ENCODE measurements at regions not wholly inside any gene's neighbourhood (a gene's known extent, or its start where the extent isn't known, plus 50 kb on each side); places are given as distances from the start of the nearest gene placed in this dataset.

DNA sequence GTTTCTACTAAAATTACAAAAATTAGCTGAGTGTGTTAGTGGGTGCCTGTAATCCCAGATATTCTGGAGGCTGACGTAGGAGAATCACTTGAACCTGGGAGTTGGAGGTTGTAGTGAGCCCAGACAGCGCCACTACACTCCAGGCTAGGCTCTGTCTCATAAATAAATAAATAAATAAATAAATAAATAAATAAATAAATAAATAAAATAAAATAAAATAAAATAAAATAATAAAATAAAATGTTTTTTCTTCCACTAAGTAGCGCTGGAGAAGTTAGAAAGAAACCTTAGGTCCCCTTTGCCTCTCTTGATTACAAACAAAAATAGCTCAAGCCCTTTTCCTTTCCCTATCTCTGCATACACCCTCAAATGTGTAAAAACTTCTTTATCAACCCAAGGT is 525.9 kb downstream of the IPMK start:
- no peak for DNase-seq (ENCODE audit: low read depth)
- H3K4me3 ChIP-seq (ENCODE audit: low read depth, low read length) = no peak overlapping the region
- TF ChIP-seq, protein P1, sequence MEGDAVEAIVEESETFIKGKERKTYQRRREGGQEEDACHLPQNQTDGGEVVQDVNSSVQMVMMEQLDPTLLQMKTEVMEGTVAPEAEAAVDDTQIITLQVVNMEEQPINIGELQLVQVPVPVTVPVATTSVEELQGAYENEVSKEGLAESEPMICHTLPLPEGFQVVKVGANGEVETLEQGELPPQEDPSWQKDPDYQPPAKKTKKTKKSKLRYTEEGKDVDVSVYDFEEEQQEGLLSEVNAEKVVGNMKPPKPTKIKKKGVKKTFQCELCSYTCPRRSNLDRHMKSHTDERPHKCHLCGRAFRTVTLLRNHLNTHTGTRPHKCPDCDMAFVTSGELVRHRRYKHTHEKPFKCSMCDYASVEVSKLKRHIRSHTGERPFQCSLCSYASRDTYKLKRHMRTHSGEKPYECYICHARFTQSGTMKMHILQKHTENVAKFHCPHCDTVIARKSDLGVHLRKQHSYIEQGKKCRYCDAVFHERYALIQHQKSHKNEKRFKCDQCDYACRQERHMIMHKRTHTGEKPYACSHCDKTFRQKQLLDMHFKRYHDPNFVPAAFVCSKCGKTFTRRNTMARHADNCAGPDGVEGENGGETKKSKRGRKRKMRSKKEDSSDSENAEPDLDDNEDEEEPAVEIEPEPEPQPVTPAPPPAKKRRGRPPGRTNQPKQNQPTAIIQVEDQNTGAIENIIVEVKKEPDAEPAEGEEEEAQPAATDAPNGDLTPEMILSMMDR (IDR thresholded peaks at IDR 0.05; ENCODE audit: control insufficient read depth, extremely low read depth, insufficient read depth) = no peak

DNA sequence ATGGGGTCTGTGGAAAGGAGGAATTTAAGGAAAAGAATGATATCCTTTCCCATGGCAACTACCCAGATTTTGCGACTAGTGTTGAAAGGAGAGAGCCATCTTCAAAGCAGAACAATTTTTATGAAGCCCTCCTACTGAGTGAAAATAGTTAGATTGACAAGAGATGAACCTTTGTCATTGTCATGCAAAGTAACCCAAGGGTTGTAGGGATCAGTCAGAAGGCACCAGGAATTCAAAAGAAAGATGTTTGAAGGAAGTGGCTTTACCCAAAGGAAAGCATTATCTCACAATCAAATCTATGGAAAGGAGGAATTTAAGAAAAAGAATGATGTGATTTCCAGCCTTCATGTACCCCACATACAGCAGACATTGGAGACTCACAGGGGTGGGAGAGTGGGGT is 544.4 kb downstream of the IPMK start:
- TF ChIP-seq, protein P1 (IDR thresholded peaks at IDR 0.05; ENCODE audit: control insufficient read depth, extremely low read depth, insufficient read depth) = no peak
- H3K4me3 ChIP-seq (ENCODE audit: low read depth, low read length) = no peak overlapping the region
- no peak for DNase-seq (ENCODE audit: low read depth)

DNA sequence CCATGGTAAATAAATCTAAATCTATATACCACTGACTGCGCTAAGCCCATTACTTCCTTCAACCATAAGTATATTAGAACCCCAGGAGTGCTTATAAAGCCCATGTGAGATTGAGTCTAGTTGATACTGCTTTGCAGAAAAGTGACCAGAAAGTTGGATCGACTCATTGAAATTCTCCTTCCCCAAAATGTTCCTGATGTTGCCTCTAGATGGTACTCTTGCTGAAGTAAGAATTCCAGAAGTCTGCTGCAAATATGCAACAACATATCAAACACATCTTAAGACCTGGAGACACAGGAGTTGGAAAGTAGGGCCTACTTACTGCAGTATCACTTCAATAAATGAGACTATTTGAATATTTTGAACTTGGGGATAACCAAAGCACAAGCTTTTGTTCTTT is 550.8 kb downstream of the IPMK start:
- H3K4me3 ChIP-seq (ENCODE audit: low read depth, low read length) = no peak overlapping the region
- TF ChIP-seq, protein P1 (IDR thresholded peaks at IDR 0.05; ENCODE audit: control insufficient read depth, extremely low read depth, insufficient read depth) = peak; percentile 70
- peak; percentile 52 for DNase-seq (ENCODE audit: low read depth)

DNA sequence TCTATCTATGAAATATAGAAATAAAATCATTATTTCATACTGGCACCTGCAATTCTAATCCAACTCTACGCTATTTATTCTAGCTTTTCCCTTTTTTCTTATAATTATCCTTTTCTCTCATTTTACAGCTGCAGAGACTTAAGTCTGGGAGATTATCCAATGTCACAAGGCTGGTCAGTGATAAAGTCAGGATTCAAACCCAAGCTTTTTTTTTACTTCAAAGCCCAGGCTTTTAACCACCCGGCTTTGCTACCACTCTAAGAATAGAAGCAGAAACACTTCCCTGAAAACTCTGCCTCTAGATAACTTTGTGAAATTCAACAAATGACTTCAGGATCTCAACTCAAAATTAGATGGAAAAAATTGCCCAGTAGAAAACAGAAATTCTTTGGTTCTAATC is 552.5 kb downstream of the IPMK start:
- no peak for DNase-seq (ENCODE audit: low read depth)
- no peak overlapping the region for H3K4me3 ChIP-seq (ENCODE audit: low read depth, low read length)
- TF ChIP-seq, protein P1 (IDR thresholded peaks at IDR 0.05; ENCODE audit: control insufficient read depth, extremely low read depth, insufficient read depth) = no peak

DNA sequence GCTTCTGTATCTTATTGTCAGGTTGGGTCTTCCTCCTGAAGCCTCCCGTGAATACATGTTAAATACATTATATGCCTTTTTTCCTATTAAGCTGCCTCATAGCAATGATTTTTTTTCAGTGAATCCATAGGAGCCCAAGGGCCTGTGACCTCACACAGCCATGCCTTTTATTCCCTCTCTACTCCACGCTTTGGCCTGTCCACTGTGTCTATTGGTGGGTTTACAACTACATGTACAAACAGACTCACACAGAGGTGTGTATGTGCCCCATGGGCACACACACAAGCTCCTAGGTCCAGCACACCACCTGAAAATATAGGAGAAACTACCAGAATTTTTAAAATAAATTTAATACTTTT is 560.4 kb downstream of the IPMK start:
- no peak overlapping the region for H3K4me3 ChIP-seq (ENCODE audit: low read depth, low read length)
- TF ChIP-seq, protein P1 (IDR thresholded peaks at IDR 0.05; ENCODE audit: control insufficient read depth, extremely low read depth, insufficient read depth) = no peak
- no peak for DNase-seq (ENCODE audit: low read depth)

DNA sequence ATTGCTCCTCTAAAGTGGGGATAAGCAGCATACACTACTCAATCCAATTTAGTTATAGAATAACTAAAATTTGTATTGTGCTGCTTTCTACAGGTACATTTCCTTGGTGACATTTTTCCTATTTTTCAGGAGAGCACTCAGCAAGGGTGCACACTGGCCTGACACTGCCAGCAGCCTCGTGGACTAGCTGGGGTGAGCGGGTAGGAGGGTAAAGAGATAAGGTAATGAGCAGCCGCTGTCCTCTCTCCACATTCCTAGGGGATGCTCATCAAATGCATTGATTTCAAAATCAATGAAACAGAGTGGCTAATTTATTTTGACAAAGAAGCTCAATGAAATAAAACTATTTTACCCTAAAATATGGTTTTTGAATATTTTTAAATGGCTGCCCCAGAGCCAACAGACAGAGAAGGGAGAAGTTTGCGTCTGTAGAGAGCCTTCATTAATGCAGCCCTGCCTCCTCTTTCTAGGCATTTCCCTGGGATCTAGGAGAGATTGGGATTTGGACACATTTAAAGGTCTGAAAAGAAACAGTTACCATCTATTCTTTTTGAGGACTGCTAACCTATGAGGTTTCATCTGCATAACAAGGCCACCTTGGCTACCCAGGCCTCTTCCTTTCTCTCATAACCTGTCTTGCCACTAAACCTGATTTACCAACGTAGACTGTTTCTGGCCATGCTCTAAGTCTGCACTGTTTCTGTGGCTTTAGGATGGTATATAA is 561.0 kb downstream of the IPMK start:
- DNase-seq (ENCODE audit: low read depth) = no peak
- TF ChIP-seq, protein P1 (IDR thresholded peaks at IDR 0.05; ENCODE audit: control insufficient read depth, extremely low read depth, insufficient read depth) = no peak
- no peak overlapping the region for H3K4me3 ChIP-seq (ENCODE audit: low read depth, low read length)

DNA sequence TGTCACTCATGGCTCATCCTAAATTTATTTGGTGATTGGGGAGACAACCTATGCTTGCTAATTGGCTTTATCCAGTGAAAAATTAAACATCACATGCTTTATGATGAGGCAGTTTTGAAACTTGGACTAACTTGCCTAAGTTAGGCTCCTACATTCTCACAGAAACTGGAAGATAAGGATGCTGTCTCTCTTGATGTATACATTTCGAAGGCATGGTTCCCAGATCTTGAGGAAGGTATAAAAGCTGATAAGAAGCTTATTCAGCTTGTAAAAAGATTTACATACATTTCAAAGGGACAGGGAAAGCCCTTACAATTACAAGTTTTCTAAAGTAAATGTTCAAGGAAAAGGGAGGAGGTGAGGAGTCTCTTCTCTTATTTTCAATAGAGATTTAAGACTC is 561.7 kb downstream of the IPMK start:
- H3K4me3 ChIP-seq (ENCODE audit: low read depth, low read length) = no peak overlapping the region
- no peak for DNase-seq (ENCODE audit: low read depth)
- TF ChIP-seq, protein P1 (IDR thresholded peaks at IDR 0.05; ENCODE audit: control insufficient read depth, extremely low read depth, insufficient read depth) = no peak
